GM23248 (cell line): ENCODE measurements at regions not wholly inside any gene's neighbourhood (a gene's known extent, or its start where the extent isn't known, plus 50 kb on each side); places are given as distances from the start of the nearest gene placed in this dataset.

Experiments
- EZH2 ChIP-seq: fragments of 200-600 bp; sonication (generic); IDR thresholded peaks from 2 replicates; pipeline ENCODE4 v1.6.1; 2018; ENCODE audit warnings: antibody characterized with exemption, mild to moderate bottlenecking; ENCODE audit not compliant: insufficient read depth, poor library complexity, severe bottlenecking
- EZH2phosphoT487 ChIP-seq: fragments of 200-600 bp; sonication (generic); IDR thresholded peaks from 2 replicates; pipeline ENCODE4 v1.6.1; 2018; ENCODE audit warnings: antibody characterized with exemption, moderate library complexity, mild to moderate bottlenecking, low read depth; ENCODE audit not compliant: insufficient read depth

- TF ChIP-seq EZH2 (no peak), EZH2phosphoT487 (no peak)
Measured at GRCh38 chr2:217220228-217221013, 360.6 kb upstream of the TNP1 start.
